HUES6 (cell line): ENCODE measurements at regions not wholly inside any gene's neighbourhood (a gene's known extent, or its start where the extent isn't known, plus 50 kb on each side); places are given as distances from the start of the nearest gene placed in this dataset.

ENCODE experiments used
- H3K27ac ChIP-seq: 2 replicates; pipeline ENCODE4 v1.7.0; 2013; ENCODE audit warnings: low read depth, mild to moderate bottlenecking, low read length, inconsistent platforms
- H3K27me3 ChIP-seq: 2 replicates; pipeline ENCODE4 v1.6.1; 2013; ENCODE audit warnings: low read length; ENCODE audit not compliant: control insufficient read depth, insufficient read depth
- H3K36me3 ChIP-seq: 2 replicates; pipeline ENCODE4 v1.6.1; 2013; ENCODE audit warnings: low read length; ENCODE audit not compliant: control insufficient read depth, insufficient read depth
- H3K4me1 ChIP-seq: 2 replicates; pipeline ENCODE4 v1.6.1; 2013; ENCODE audit warnings: low read length; ENCODE audit not compliant: control insufficient read depth, insufficient read depth
- H3K4me3 ChIP-seq: 2 replicates; pipeline ENCODE4 v1.5.1; 2013; ENCODE audit warnings: low read depth, low read length
- H3K9ac ChIP-seq: one replicate; pipeline ENCODE4 v1.6.1; 2013; ENCODE audit warnings: mild to moderate bottlenecking, low read length
- H3K9me3 ChIP-seq: 2 replicates; pipeline ENCODE4 v1.6.1; 2013; ENCODE audit warnings: low read depth, low read length; ENCODE audit not compliant: control insufficient read depth, insufficient read depth

DNA sequence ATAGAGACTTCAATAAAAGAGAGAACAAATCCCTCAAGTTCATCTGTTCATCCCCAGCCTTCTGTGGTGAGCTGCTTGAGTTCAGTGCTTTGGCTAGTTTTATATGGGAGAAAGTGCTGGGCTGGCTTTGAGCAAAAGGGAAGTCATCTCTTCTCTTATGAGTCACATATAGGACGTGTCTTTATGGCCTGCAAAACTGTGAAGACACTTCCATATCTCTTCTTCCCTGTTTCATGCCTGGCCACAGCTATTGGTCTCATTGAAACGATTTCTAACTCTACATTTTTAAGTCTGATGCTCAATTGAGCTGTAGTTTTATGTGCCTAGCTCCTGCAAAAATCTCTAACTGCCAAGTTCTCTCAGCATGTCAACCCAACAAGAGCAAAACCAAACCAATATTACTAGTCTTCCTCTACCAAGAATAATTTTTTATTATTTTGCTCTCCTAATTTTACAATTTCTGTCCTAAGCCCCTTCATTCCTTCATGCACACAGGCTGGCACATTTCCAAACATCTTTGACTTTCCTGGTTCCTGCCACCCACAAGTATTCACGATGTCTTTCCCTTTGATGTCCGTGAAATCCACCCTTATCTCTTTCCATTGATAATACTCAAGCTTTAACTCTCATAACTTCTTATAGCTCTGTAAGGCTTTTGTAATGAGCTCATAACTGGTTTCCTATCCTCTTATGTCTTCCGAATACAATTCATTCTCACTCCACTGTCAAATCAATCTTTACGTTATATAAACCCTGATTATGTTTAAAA, 165.3 kb downstream of the BTC start:
- Histone ChIP-seq H3K4me1 (no peaks in the 10 kb centered on the region), H3K9ac (no peak overlapping the region), H3K36me3 (no peaks in the 10 kb centered on the region), H3K27me3 (no peaks in the 10 kb centered on the region), H3K4me3 (no peak overlapping the region), H3K9me3 (no peaks in the 10 kb centered on the region), H3K27ac (no peak overlapping the region)

DNA sequence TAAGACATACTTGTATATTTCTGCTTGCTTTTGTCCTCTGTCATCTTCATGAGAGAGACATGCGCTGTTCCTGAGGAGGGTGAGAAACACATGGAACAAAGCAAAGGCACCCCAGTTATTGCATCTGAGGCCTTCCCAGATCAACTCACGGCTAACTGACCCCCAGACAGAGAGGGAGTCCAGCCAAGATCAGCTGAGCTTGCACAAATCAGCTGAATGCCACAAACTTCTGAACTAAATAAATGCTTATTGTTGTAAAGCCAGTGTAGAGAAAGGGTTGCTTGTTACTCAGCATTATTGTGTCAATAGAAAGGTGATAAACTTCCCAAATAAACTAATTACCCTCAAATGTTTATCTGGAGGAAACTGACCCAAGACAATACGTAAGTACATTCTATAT, 163.8 kb downstream of the BTC start:
- no peaks in the 10 kb centered on the region for H3K4me1 ChIP-seq
- H3K9me3 ChIP-seq = no peaks in the 10 kb centered on the region
- no peak overlapping the region for H3K4me3 ChIP-seq
- no peaks in the 10 kb centered on the region for H3K36me3 ChIP-seq
- no peak overlapping the region for H3K9ac ChIP-seq
- no peaks in the 10 kb centered on the region for H3K27me3 ChIP-seq
- no peak overlapping the region for H3K27ac ChIP-seq

DNA sequence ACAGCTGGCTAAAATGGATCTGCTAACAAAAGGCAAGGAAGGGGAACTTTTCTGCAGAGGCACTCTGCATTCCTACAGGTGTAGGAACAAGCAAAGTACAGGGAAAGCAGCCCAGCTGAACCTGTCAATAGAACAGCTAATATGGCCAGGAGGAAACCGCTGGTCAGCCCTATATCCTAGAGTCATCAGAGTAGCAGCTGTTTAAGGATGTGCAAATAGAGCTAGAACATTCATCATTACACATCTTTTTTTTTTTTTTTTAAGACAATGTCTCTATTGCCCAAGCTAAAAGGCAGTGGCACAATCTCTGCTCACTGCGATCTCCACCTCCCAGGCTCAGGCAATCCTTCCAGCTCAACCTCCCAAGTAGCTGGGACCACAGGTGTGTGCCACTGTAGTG, 163.0 kb downstream of the BTC start:
- no peaks in the 10 kb centered on the region for H3K9me3 ChIP-seq
- H3K4me1 ChIP-seq = no peaks in the 10 kb centered on the region
- no peaks in the 10 kb centered on the region for H3K27me3 ChIP-seq
- no peak overlapping the region for H3K27ac ChIP-seq
- no peak overlapping the region for H3K9ac ChIP-seq
- H3K36me3 ChIP-seq = no peaks in the 10 kb centered on the region
- H3K4me3 ChIP-seq = no peak overlapping the region

DNA sequence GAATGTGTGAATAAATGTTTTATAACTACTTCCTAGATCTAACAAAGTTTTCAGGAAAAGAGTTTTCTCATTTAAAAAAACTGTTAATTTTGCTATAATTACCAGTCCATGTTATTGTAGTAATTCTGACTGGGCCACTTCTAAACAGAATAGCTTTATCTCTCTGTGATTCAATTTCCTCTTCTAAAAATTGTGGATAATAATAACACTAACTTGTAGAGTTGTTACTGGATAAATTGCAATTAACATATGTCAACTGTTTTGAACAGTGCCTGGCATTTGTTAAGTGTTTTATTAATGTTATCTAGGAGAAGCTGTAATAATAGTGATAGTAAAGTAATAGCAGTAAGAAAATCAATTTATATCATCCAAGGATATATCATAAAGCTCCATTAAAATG, 162.3 kb downstream of the BTC start:
- H3K4me3 ChIP-seq = no peak overlapping the region
- no peaks in the 10 kb centered on the region for H3K27me3 ChIP-seq
- H3K36me3 ChIP-seq = no peaks in the 10 kb centered on the region
- no peak overlapping the region for H3K27ac ChIP-seq
- H3K9me3 ChIP-seq = no peaks in the 10 kb centered on the region
- no peaks in the 10 kb centered on the region for H3K4me1 ChIP-seq
- H3K9ac ChIP-seq = no peak overlapping the region

DNA sequence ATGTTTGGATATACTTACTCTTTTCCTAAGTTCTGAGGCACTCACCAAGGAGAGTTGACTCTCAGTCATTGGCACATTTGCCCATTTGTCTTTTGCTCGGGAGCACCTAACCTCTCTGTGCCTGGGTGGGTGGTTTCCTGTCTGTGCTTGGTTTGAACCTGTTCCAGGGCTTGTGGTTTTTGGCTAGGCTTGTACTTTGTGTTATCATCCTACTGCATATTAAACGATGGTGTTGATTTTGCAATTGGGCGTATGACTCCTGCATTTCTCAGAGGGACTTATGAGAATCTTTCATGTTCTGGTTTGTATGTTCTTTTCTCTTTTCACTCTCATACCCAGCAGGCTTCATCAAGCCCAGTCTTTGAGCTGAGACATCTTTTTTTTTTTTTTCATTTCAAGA, 161.7 kb downstream of the BTC start:
- Histone ChIP-seq H3K9ac (no peak overlapping the region), H3K4me1 (no peaks in the 10 kb centered on the region), H3K4me3 (no peak overlapping the region), H3K27ac (no peak overlapping the region), H3K9me3 (no peaks in the 10 kb centered on the region), H3K36me3 (no peaks in the 10 kb centered on the region), H3K27me3 (no peaks in the 10 kb centered on the region)

DNA sequence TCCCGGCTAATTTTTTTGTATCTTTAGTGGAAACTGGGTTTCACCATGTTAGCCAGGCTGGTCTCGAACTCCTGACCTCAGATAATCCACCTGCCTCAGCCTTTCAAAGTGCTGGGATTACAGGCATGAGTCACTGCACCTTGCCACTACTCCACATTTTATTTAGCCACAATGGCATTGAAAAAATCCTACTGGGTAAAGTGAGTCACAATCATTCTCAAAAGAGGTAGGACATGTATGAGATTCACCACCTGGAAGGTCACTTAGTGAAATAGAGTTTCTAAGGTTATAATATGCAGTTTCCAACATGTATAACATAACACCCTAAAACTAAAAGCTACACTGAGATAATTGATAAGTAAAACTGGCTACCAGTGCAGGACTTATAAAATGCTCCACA, 159.2 kb downstream of the BTC start:
- no peak overlapping the region for H3K27ac ChIP-seq
- no peaks in the 10 kb centered on the region for H3K27me3 ChIP-seq
- H3K36me3 ChIP-seq = no peaks in the 10 kb centered on the region
- no peak overlapping the region for H3K9ac ChIP-seq
- H3K4me3 ChIP-seq = no peak overlapping the region
- H3K9me3 ChIP-seq = no peaks in the 10 kb centered on the region
- H3K4me1 ChIP-seq = no peaks in the 10 kb centered on the region

DNA sequence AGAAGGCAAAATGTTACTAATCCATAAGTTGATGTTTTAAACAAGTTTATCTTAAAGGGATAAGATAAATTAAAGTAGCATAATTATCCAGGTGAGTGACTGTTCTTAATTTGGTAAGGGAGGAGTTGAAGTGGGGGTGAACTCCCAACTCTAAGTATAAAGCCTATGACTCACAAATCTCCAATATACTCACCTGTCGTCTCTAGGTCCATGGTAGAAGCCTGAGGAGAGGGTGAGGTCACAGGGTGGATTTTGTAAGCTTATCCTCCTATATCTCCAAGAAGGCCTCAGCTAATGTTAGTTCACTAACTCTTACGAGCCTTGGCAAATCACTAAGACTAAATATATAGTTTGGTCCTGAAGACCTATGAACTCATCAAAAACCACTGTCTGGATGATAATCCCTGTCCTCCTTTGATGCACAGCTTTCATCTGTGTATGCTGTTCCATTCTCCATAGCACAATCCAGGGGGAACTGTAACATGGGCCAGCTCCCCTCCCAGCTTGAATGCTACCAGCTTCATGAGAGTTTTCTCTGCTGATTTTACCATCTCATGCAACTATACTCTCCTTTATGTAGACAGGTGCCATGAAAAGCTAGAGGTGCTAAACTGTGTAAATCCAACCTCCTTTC, 158.7 kb downstream of the BTC start:
- Histone ChIP-seq H3K4me3 (no peak overlapping the region), H3K9ac (no peak overlapping the region), H3K27me3 (no peaks in the 10 kb centered on the region), H3K4me1 (no peaks in the 10 kb centered on the region), H3K27ac (no peak overlapping the region), H3K9me3 (no peaks in the 10 kb centered on the region), H3K36me3 (no peaks in the 10 kb centered on the region)

DNA sequence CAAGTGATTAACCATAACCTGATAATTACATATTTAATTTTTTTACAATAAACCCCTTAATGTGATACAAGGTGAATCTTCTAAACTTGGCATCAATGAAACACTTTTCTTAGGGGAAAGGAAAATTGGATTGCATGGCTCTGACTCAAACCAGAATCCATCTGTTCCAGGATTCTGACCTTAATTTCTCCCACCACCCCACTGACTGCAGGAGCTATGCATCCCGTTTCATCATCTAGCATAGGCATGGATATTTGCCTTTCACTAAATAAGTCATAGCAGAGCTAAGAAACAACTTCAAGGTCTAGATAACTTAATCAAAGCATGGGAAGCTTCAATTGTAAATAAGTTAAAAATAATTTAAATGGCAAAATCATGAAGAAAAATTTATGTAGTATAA, 156.3 kb downstream of the BTC start:
- no peak overlapping the region for H3K27ac ChIP-seq
- H3K4me3 ChIP-seq = no peak overlapping the region
- H3K4me1 ChIP-seq = no peaks in the 10 kb centered on the region
- H3K9ac ChIP-seq = no peak overlapping the region
- H3K36me3 ChIP-seq = no peaks in the 10 kb centered on the region
- H3K9me3 ChIP-seq = no peaks in the 10 kb centered on the region
- H3K27me3 ChIP-seq = no peaks in the 10 kb centered on the region

DNA sequence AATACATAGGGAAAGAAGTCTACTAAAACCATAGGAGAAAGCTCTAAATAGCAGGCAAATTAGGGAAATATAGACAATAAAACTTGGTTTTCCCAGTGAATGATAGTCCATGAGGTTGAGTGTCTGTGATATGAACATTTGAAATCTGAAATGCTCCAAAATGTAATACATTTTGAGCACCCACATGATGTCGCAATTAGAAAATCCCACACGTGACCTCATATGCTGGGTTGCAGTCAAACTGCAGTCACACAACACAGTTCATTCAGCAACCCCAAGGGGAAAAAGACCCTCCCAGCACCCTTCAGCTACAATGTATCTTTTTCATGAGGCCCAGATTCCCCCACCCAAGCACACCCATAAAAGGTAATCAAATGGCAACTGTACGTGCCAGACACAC, 155.6 kb downstream of the BTC start:
- H3K27ac ChIP-seq = no peak overlapping the region

DNA sequence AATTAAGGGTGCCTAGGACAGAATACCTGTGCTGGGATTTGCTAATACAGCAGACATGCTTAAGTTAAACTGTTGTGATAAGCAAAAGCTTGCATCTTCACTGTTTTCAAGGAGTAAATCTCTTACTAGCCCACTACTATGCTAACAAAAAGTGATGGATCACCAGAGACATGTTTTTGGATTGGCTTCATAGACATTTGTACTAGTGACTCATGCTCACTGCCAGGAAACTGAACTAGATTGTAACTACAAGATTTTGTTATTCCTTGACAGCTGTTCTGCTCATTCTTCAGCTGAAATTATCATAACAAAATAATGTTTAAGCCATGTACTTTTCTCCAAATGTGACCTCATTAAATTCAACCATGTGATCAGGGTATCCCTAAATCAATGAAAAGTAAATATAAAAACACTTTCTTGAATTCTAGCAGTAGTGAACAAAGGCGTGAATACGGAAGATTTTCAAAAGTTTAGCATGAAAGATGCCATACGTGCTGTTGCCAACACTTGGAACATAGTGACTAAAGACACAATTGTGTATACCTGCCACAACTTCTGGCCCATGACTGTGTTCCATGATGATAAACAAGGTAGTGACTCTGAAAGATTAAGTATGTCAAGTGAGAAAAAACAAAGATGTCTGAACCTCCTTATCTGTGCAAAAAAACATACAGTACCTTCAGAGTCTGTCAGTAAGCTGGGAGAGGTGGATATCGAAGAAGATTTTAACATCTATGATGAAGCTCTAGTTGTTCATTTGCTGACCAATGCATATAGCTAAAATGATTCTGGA, 154.0 kb downstream of the BTC start:
- no peak overlapping the region for H3K27ac ChIP-seq
- no peaks in the 10 kb centered on the region for H3K36me3 ChIP-seq
- no peak overlapping the region for H3K9ac ChIP-seq

More for the DNA sequence above, 155.6 kb downstream of the BTC start:
- H3K4me3 ChIP-seq = no peak overlapping the region
- no peaks in the 10 kb centered on the region for H3K9me3 ChIP-seq
- H3K27me3 ChIP-seq = no peaks in the 10 kb centered on the region
- H3K36me3 ChIP-seq = no peaks in the 10 kb centered on the region
- H3K4me1 ChIP-seq = no peaks in the 10 kb centered on the region
- H3K9ac ChIP-seq = no peak overlapping the region

DNA sequence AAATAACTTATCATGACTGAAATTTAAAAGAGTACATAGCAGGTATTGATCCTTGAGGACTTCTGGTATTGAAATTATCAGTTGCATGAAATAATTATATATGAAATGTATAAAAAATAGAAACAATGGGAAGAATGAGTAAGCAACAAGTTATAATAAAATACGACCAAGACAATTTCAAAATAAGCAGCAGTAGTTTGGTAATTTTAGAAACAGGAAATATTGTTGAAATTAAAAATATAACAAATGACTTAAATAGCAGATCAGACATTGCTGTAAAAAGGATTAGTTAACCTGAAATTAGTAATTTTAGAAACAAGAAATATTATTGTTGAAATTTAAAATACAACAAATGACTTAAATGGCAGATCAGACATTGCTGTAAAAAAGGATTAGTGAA, 152.3 kb downstream of the BTC start:
- no peak overlapping the region for H3K9ac ChIP-seq
- H3K4me1 ChIP-seq = no peaks in the 10 kb centered on the region
- H3K27me3 ChIP-seq = no peaks in the 10 kb centered on the region
- H3K27ac ChIP-seq = no peak overlapping the region
- no peaks in the 10 kb centered on the region for H3K9me3 ChIP-seq
- H3K36me3 ChIP-seq = no peaks in the 10 kb centered on the region
- H3K4me3 ChIP-seq = no peak overlapping the region

More for the DNA sequence above, 154.0 kb downstream of the BTC start:
- no peak overlapping the region for H3K4me3 ChIP-seq
- no peaks in the 10 kb centered on the region for H3K9me3 ChIP-seq
- no peaks in the 10 kb centered on the region for H3K4me1 ChIP-seq
- H3K27me3 ChIP-seq = no peaks in the 10 kb centered on the region
